Common myeloid progenitor, CD34-positive (primary cell): ENCODE measurements at regions not wholly inside any gene's neighbourhood (a gene's known extent, or its start where the extent isn't known, plus 50 kb on each side); places are given as distances from the start of the nearest gene placed in this dataset.

Experiments
- CTCF ChIA-PET: fragments of 350-600 bp; sonication (Branson Sonifier 250); formaldehyde crosslinking; loops from one replicate; lab custom pipeline; 2021; ENCODE audit warnings: antibody characterized with exemption; lab: Charles Lee
- POLR2A ChIA-PET: fragments of 350-600 bp; sonication (Branson Sonifier 250); formaldehyde crosslinking; loops from one replicate; lab custom pipeline; 2021; ENCODE audit warnings: antibody characterized with exemption; lab: Charles Lee
- DNase-seq, 3 donors: peaks; one replicate each; pipeline versions ENCODE4 v3.0.0 to v3.0.0-alpha.2; 2013
- H3K27ac ChIP-seq, 2 experiments: 1 replicate in 1 of 2; 2 replicates in 1 of 2; pipeline ENCODE4 v1.7.0; 2013; ENCODE audit warnings: inconsistent platforms in 2 of 2, low read length in 2 of 2, mild to moderate bottlenecking in 2 of 2, low read depth in 1 of 2, moderate library complexity in 1 of 2; ENCODE audit not compliant: severe bottlenecking in 2 of 2, insufficient read depth in 1 of 2, poor library complexity in 1 of 2
- H3K27me3 ChIP-seq, 5 experiments: replicated peaks in 2 of 5; 1 replicate in 3 of 5; 2 replicates in 2 of 5; pipeline versions ENCODE4 v1.6.1 to v1.7.0; 2013; ENCODE audit warnings: low read length in 4 of 5, mild to moderate bottlenecking in 2 of 5, moderate library complexity in 2 of 5, inconsistent platforms in 1 of 5; ENCODE audit not compliant: insufficient read depth in 5 of 5, control insufficient read depth in 4 of 5
- H3K36me3 ChIP-seq, 4 experiments: 1 replicate in 2 of 4; 2 replicates in 2 of 4; pipeline versions ENCODE4 v1.6.1 to v1.7.0; 2013; ENCODE audit warnings: low read length in 3 of 4, control low read depth in 1 of 4, mild to moderate bottlenecking in 1 of 4; ENCODE audit not compliant: control insufficient read depth in 4 of 4, insufficient read depth in 4 of 4
- H3K4me1 ChIP-seq, 4 experiments: 1 replicate in 3 of 4; 2 replicates in 1 of 4; pipeline versions ENCODE4 v1.6.1 to v1.7.1; 2013; ENCODE audit warnings: low read length in 3 of 4, mild to moderate bottlenecking in 3 of 4, control low read depth in 1 of 4, inconsistent platforms in 1 of 4, moderate library complexity in 1 of 4; ENCODE audit not compliant: control insufficient read depth in 4 of 4, insufficient read depth in 4 of 4; ENCODE audit errors: control extremely low read depth in 1 of 4
- H3K4me3 ChIP-seq, 7 experiments: 1 replicate in 4 of 7; 2 replicates in 3 of 7; pipeline versions ENCODE4 v1.5.1 to v1.7.0; 2013; ENCODE audit warnings: mild to moderate bottlenecking in 7 of 7, low read length in 6 of 7, moderate library complexity in 6 of 7, inconsistent platforms in 2 of 7, low read depth in 2 of 7, control low read depth in 1 of 7; ENCODE audit not compliant: insufficient read depth in 4 of 7, control insufficient read depth in 1 of 7; ENCODE audit errors: extremely low read depth in 1 of 7
- H3K9me3 ChIP-seq, 5 experiments: 1 replicate in 4 of 5; 2 replicates in 1 of 5; pipeline versions ENCODE4 v1.6.1 to v1.7.1; 2013; ENCODE audit warnings: low read length in 4 of 5, mild to moderate bottlenecking in 2 of 5, inconsistent platforms in 1 of 5, low read depth in 1 of 5, moderate library complexity in 1 of 5; ENCODE audit not compliant: control insufficient read depth in 4 of 5, insufficient read depth in 2 of 5; ENCODE audit errors: control extremely low read depth in 1 of 5
- WGBS: methylation state at CpG from one replicate; pipeline ENCODE4 v1.1.5; 2013; ENCODE audit not compliant: insufficient coverage; 5-methylcytosine and 5-hydroxymethylcytosine counted together

DNA sequence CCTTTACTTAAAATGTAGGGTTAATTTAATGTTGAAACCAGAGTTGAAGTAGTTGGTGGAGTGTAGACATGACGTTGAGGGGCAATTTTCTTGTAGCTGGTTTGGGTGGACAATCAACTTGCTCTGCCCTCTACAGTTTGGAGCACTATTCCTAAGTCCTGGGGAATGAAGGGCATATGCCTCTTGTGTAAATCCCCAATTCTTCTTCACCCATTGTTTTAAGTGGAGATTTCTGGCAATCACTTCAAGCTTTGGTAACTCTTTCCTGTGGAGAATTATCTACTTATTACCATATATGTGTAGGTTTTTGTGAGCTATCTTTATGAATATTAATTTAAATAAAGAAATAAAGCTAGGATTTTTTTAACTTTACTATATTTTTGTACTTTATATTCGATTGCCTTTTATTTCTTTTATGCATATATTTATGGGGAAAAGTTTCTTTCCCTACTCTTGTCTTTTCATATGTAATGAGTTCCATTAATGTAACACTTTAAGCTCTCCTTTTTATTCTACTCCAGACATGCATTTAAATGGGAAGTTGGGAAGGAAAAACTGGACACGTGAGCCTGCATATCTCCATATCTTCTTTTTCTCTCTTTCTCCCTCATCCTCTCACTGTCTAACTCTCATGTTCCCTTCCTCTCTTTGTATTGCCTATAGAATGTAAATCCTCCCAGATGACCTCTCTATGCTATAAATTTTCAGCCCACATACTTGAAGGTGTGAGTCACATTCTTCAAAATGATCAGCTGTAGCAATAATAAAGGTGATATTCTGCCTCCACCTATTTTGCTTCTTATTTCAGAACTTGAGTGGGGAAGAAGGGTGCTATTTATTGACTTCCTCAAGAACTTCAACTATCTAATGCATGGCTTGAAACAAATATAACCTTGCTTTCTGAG, 276.7 kb downstream of the PTPRC start:
- Histone ChIP-seq H3K27ac (no peak overlapping the region), H3K36me3 (peaks cover 11 to 83% (median 38%) of the 10 kb centered on the region in 4 experiments), H3K9me3 (peaks cover 0 to 14% (median 1%) of the 10 kb centered on the region in 5 experiments), H3K27me3 (no peaks in the 10 kb centered on the region), H3K4me1 (peaks cover 0 to 11% (median 5%) of the 10 kb centered on the region in 4 experiments), H3K4me3 (no peak overlapping the region)
- ChIA-PET POLR2A (no interaction called here), CTCF (interaction anchor here (1.1 to 2.3 kb wide), 3 partner anchors 14 to 328 kb away, joined by 3 to 8 read pairs (median 5); no protein-coding TSS in a partner anchor)
- DNase-seq, result no peak
- WGBS, result 71% methylated on average over 1 of the region's 3 CpGs

DNA sequence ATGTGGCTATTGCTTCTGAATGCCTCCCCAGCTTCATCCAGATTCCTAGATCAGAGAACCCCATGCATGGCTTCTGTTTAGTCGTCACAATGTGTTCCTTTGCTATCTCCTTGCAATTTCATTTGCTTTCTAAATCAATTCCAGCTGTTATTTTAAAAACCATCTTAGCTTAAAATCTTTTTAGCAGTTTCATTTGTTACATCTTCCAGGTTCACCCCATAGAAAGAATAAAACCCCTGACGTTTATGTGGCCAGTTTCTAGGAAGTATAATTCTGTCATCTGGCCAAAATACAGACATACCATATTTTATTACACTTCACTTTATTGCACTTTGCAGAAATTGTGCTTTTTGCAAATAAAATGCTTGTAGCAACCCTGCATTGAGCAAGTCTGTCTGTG, 278.4 kb downstream of the PTPRC start:
- ChIA-PET POLR2A (no interaction called here), CTCF (interaction anchor here (1.3 to 1.8 kb wide), 2 partner anchors 12 to 14 kb away, joined by 4 to 6 read pairs; no protein-coding TSS in a partner anchor)
- 50% methylated on average over 2 of the region's 2 CpGs for WGBS
- Histone ChIP-seq H3K27me3 (no peaks in the 10 kb centered on the region), H3K27ac (no peak overlapping the region), H3K4me1 (peaks cover 0 to 15% (median 9%) of the 10 kb centered on the region in 4 experiments), H3K36me3 (peaks cover 11 to 80% (median 39%) of the 10 kb centered on the region in 4 experiments), H3K9me3 (peaks cover 0 to 14% (median 1%) of the 10 kb centered on the region in 5 experiments), H3K4me3 (peak overlapping the region in 1 of 7 experiments; percentile 2)
- DNase-seq, result no peak

DNA sequence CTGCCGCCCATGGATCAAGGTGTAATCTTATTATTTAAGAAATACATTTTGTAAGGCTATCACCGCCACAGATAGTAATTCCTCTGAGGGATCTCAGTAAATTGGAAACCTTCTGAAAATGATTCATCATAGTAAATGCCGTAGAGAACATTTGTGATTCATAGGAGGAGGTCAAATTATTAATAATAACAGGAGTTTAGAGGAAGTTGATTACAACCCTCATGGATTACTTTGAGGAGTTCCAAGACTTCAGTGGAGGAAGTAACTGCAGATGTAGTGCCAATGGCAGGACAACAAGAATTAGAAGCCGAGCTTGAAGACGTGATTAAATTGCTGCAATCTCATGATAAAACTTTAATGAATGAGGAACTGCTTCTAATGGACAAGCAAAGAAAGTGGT, 280.1 kb downstream of the PTPRC start:
- Histone ChIP-seq H3K9me3 (peaks cover 0 to 14% (median 1%) of the 10 kb centered on the region in 5 experiments), H3K4me1 (peaks cover 0 to 15% (median 9%) of the 10 kb centered on the region in 4 experiments), H3K27ac (no peak overlapping the region), H3K27me3 (no peaks in the 10 kb centered on the region), H3K4me3 (no peak overlapping the region), H3K36me3 (peaks cover 11 to 72% (median 42%) of the 10 kb centered on the region in 4 experiments)
- no peak for DNase-seq
- ChIA-PET CTCF (interaction anchor here (1.2 to 1.8 kb wide), 4 partner anchors 9 to 325 kb away, joined by 3 to 6 read pairs (median 4); no protein-coding TSS in a partner anchor), POLR2A (no interaction called here)
- 29% methylated on average over 2 of the region's 5 CpGs for WGBS

DNA sequence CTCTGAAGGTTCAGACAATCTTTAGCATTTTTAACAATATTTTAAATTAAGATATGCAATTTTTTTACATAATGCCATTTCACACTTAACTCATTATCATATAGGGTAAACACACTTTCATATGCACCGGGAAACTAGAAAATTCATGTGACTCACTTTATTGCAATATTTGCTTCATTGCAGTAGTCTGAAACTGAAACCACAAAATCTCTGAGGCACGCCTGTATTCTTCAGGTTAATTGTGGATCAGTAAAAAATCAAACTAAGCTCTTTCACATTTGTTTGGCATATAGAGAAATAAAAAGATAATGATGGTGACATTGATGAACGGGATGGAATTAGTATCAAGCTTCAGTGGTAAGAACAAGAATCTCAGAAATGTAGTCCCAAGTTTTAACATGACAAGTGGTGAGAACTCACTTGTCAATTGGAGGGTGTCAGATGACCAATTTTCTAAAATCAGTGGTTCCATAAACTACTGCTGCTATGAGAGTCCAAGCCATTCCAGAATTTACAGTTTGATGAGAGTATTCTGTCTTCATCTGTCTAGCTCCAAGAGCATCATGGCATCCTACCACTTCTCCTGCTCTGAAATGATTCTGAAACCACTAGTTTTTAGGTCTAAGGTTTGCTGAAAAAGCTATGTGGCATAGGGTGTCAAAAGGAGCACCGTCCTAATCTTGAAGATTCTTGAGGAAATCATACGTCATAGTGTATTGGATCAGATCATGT, 281.0 kb downstream of the PTPRC start:
- no peak overlapping the region for H3K4me3 ChIP-seq
- peaks cover 0 to 14% (median 1%) of the 10 kb centered on the region in 5 experiments for H3K9me3 ChIP-seq
- H3K27ac ChIP-seq, result no peak overlapping the region
- ChIA-PET CTCF (interaction anchor here (1.2 kb wide), 1 partner anchor 8 kb away, joined by 3 read pairs; no protein-coding TSS in a partner anchor), POLR2A (no interaction called here)
- WGBS, result 86% methylated on average over 4 of the region's 5 CpGs
- H3K27me3 ChIP-seq, result no peaks in the 10 kb centered on the region
- H3K4me1 ChIP-seq, result peaks cover 0 to 19% (median 9%) of the 10 kb centered on the region in 4 experiments
- H3K36me3 ChIP-seq, result peaks cover 11 to 72% (median 39%) of the 10 kb centered on the region in 4 experiments
- no peak for DNase-seq

DNA sequence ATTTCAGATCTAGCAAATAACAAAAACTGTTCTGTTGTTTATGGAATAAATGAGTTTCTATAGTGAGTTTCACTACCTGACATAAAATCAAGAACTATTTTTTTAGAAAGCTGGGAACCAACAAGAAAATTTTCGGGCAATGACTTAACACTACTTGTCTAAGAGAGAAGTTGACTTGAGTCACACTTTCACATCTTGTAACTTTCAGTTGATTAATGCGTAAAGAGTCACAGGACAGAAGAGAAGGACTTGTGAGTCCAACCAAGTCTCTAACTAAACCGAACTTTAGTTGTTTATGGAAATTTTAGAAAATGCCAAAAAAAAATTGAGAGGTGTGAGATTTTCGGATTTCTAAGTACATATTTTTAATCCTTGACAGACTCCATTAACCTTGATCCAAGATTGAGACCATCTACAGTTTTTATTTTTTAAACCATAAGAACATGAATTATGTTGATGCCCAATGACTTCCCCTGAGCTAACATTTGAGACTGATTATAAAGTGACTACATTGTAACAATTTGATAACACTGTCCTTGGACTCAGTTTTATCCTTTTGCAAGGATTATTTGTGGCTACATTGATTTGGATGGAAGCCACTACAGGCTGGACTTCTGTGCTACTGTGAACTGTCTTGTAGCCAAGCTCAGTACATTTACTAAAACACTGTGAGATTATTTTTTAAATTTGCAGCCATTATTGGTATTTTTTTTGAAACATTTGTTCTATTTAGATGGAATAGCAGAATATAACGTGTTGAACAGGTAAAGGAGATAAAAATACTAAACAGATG, 284.0 kb downstream of the PTPRC start:
- Histone ChIP-seq H3K4me1 (peaks cover 0 to 10% (median 5%) of the 10 kb centered on the region in 4 experiments), H3K27me3 (no peaks in the 10 kb centered on the region), H3K4me3 (no peak overlapping the region), H3K36me3 (peaks cover 15 to 68% (median 27%) of the 10 kb centered on the region in 4 experiments), H3K27ac (no peak overlapping the region), H3K9me3 (peaks cover 0 to 14% (median 1%) of the 10 kb centered on the region in 5 experiments)
- POLR2A ChIA-PET, result no interaction called here
- WGBS, result 93% methylated on average over 2 of the region's 5 CpGs
- peak in 1 of 3 donors; percentile 54 for DNase-seq
- CTCF ChIA-PET, result no interaction called here

DNA sequence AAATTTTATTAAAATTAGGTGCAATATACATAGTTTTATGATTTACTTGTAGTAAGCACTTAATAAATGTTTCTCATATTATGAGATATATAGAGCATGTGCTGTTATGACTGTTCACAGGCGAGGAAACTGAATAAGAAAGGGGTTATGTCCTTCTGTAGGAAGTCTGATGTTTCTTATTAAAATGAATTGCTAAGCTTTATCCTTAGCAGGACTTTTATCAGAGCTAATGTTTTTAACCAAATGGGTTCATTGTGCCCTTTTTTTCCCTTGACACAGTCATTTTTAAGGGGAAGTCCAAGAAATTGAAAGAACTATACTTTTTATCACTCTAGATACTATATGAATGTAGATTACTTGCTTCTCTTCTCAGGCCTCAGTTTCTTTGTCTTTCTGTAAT, 285.2 kb downstream of the PTPRC start:
- H3K4me3 ChIP-seq, result no peak overlapping the region
- H3K27me3 ChIP-seq, result no peaks in the 10 kb centered on the region
- H3K4me1 ChIP-seq, result peaks cover 1 to 20% (median 9%) of the 10 kb centered on the region in 4 experiments
- peaks cover 0 to 7% (median 1%) of the 10 kb centered on the region in 5 experiments for H3K9me3 ChIP-seq
- DNase-seq, result no peak
- CTCF ChIA-PET, result no interaction called here
- no CpG with 5 or more reads among the region's 1 CpG for WGBS
- POLR2A ChIA-PET, result interaction anchor here (0.7 kb wide), 1 partner anchor 85 kb away, joined by 3 read pairs; no protein-coding TSS in a partner anchor
- peaks cover 8 to 61% (median 19%) of the 10 kb centered on the region in 4 experiments for H3K36me3 ChIP-seq
- no peak overlapping the region for H3K27ac ChIP-seq
